NCI-H2227 (cell line): ENCODE measurements at regions not wholly inside any gene's neighbourhood (a gene's known extent, or its start where the extent isn't known, plus 50 kb on each side); places are given as distances from the start of the nearest gene placed in this dataset.
"Not testable (repeated sequence)": the region's sequence is repeated elsewhere in the genome, so short reads cannot be mapped to it uniquely, and the experiment has no call there.

Experiments used
- DNase-seq: peaks from one replicate; lab custom pipeline; 2025; ENCODE audit not compliant: unreplicated experiment; lab: John Stamatoyannopoulos, UW

GRCh38 chr11:16605894-16606783 is 132.3 kb upstream of the C11orf58 start:
- peak; percentile 92 for DNase-seq

DNA sequence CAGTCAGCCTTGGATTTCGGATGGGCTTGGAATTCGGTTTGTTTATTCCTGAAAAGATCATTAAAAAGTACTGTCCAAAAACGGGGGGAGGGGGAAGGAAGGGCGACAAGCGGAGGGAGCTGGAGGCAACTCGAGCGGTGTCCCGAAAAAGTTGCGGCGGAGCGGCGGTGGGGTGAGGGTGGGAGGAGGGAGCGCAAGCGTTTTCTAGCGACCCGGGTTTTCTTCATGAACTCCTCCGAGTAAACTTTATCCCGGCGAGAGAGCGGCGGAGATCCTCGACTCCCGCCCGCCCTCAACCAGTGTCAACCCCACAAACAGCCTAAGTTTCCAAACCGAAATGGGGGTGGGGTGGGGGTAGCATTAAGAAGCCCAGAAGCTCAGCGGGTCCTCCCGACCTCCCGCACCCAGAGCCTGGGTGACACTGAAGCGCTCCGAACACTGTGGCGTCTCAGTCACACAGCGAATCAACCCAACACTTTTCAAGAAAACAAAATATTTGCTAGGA is 133.0 kb upstream of the C11orf58 start:
- DNase-seq = no peak

DNA sequence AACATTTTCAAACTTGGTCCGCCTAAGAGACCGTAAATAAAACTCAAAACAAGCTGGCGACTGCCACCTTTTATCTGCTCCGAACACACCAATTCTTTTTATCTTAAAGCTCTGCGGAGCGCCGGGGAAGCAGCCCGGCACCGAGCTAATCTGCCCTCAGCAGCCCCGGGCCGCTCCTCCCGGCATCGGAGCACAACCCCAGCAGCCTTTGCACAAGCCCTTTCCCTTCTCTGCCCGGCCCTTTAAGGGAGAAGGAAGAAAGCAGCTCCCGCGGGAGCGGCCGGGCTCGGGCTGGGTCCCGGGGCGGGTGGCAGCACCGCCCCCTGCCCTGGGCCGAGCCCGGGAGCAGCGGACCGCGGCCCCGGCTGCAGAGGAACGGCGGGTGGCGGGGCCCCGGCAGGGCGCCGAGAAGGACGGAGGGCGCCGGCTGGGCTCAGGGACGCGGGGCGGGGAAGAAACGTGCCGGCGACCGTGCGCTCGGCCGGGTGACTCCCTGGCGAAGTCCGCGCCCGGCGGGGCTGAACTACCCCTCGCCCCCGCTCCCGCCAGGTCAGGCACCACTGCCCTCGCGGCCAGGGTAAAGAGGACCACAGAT is 133.6 kb upstream of the C11orf58 start:
- DNase-seq = peak; percentile 29

DNA sequence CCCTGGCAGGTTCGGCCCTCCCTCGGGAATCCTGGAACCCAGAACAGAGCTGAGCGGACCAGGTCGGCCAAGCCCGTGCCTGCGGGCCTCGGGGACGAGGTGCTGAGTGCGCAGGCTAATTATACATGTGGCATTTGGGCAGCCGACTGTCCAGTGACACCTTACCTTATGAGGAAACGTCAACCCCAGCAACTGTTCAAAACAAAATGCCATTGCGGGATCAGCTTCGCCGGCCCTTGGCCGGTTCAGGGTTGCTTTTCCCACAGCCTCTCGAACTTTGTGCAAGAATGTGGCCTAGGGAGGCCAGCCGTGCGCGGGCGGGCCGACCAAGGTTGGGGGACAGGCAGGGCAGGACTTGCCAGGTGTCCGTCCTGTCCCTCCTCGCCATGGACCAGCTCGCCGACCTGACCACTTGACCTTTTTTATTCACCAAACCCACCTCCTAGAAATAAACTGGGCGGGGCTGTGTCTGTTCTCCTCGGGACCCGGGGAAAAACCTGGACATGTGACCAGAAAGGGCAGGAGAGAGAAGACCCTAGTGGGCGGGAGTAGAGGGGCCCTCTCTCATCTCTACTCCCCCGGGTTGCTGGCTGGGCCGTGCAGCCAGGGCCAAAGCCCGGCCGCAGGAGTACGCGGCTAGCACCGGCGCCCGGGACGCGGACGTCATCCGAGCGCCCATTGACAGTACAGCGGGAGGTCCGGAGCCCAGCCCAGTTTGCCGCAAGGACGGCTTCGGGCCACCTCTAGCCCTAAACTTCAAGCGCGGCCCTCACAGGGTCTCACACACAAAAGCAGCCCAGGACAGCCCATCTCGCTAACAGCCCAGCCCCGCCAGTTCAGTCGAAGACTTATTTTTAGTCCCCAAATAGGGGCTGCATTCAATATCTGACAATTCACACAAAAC is 134.3 kb upstream of the C11orf58 start:
- DNase-seq = peak; percentile 42

DNA sequence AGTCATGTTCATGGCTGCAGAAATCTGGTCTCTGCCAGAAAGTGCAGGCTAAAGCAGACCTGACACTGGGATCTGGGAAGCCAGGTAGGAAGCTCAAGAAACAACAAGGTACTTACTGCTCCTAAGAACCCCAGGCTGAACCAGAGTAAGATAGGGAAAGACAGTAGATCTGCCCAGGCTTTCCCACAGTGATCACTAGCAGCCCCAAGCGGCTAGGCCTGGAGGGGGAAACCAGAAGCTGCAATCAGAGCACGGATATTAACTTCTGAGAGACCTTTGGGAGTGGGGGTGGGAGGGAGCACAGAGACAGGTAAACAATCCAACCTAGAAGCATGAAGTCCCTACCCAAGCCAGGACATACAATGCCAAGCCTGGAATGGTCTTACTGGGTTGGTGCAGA is 135.2 kb upstream of the C11orf58 start:
- DNase-seq = no peak

DNA sequence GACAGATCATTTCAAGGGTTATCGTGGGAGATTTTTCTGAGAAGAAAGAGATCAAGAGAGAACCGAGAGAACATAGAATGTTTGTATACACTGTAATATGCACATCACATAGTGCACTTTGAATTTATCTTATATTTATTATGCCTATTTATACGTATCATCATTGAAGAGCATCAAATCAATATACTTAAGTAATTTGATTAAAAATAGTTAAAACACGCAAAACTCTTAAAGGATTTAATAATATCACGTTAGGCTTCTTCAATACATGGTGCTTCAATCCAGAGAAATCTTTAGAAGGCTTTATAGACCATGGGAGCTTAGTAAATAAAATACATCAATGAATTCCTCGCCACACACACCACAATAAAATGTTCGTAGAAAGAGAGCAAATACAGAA is 139.5 kb upstream of the C11orf58 start:
- no peak for DNase-seq

DNA sequence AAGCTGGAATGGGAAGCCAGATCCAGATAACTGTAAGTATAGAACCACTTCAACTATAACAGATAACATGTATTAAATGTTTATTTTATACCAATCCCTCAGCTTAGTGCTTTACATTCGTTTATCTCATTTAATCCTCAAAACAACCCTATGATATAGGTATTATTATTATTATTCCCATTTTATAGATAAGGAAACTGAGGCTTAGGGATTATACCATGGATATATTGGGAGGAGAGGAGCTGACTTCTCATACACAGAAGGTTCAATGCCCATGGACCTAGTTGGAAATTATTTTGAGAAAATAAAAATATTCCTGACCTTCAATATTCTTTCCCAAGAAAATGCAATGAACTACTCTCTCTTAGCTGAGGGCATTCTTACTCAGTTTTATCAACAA is 140.4 kb upstream of the C11orf58 start:
- no peak for DNase-seq

- no peak for DNase-seq
Measured at GRCh38 chr11:16596231-16596630, 142.2 kb upstream of the C11orf58 start.

DNA sequence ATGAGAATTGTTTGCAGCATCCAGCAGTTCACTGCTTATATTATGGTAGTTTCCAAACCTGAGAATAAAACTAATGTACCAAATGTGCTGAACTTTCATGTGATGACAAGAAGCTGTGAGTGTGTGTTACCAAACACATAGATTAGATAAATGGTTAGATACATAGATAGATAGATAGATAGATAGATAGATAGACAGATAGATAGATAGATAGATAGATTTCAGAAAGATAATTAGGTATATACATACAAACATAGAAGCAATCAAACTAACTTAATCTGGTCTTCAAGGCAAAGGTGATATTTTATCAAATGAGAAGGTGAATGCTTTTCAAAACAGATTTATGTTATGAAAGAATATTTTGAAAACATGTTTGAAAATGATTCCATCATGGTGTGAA is 147.3 kb upstream of the C11orf58 start:
- DNase-seq = no peak

- no peak for DNase-seq
Measured at GRCh38 chr11:16587670-16588069, 150.8 kb upstream of the C11orf58 start.

DNA sequence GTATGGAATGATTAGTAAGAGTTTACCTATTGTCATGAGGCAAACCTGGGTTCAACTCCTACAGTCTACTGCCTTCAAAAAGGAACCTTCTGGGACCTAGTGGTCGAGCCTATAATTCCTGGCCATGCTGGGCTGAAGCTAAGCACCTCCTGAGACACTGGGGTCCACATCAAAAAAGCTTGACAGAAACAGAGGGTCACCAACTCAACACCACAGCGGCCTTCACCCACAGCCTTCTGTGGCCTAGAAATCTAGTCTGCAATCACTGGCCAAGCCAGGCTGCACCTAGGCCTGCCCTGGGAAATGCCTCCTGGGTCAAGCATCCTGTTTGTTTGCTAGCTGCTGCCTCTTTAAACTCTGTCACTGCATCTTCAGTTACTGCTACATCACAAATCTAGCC is 153.9 kb upstream of the C11orf58 start:
- no peak for DNase-seq

DNA sequence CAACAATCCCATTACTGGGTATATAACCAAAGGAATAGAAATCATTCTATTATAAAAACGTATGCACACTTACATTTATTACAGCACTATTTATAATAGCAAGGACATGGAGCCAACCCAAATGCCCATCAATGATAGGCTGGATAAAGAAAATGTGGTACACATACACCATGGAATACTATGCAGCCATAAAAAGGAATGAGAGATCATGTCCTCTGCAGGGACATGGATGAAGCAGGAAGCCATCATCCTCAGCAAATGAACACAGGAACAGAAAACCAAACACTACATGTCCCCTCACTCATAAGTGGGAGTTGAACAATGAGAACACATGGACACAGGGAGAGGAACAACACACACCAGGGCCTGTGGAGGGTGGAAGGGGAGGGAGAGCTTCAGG is 157.4 kb upstream of the C11orf58 start:
- not testable (repeated sequence) for DNase-seq

DNA sequence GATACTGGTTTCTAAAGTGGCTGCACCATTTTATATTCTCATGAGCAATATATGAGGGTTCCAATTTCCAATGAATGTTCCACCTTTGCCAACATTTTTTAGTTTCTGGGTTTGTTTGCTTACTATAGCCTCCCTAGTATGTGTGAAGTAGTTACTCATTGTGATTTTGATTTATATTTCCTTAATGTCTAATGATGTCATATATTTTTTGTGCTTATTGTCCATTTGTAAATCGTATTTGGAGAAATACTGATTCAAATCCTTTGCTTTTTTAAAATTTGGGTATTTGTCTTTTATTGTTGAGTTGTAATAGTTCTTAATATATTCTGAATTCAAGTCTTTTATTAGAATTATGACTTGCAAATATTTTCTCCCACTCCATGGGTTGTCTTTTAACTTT is 161.0 kb upstream of the C11orf58 start:
- DNase-seq = no peak

DNA sequence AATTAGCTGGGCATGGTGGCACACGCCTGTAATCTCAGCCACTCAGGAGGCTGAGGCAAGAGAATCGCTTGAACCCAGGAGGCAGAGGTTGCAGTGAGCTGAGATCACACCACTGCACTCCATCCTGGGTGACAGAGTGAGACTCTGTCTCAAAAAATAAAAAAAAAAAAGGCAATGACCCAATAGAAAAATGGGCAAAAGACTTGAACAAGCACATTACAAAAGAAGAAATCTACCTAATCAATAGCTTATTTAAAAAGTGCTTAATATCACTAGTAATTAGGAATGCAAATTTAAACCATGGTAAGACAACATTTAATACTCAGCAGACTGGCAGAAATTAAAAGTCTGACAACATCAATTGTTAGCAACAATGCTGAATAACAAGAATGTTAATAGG is 163.6 kb upstream of the C11orf58 start:
- not testable (repeated sequence) for DNase-seq

DNA sequence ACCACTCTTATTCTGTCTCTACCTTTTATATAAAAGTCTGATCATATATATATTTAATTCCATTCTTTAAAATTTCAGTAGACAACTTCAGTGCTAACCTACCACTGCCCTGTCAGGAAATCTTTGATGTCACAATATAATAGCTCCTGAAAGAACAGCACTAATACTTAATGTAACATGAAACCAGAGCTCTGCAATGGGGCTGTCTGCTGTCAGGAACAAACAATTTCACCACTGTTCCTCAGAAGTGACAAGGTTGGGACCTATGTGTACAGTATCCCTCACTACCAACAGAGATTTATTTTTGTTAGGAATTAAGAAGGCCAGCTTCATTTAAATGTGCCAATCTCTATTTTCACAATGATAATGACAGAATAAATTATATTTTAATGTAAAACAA is 165.5 kb upstream of the C11orf58 start:
- DNase-seq = no peak

GRCh38 chr11:16561150-16561549 is 177.3 kb upstream of the C11orf58 start:
- DNase-seq = no peak

DNA sequence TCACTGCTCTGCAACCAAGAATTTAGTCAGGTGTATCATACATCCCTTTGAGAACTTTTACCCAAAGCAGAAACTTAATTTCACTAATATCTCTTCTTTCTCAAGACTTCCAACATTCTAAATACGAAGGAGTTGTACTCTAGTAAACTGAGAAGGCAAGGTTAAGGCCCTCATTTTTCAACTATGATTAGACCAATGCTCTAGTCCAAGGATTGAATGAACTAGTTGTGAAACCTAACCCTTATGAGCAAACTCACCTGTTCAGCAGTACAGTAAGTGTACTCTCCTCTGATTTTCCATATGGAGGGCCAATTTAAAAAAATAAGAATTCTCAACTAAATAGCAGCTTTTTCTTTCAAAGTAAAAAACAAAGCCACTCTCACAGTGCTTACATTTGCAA is 180.0 kb upstream of the C11orf58 start:
- no peak for DNase-seq

- DNase-seq = no peak
Measured at GRCh38 chr11:16555956-16556355, 182.5 kb upstream of the C11orf58 start.

GRCh38 chr11:16554361-16554760 is 184.1 kb upstream of the C11orf58 start:
- no peak for DNase-seq

- no peak for DNase-seq
Measured at GRCh38 chr11:16547879-16548278, 190.6 kb upstream of the C11orf58 start.

GRCh38 chr11:16543642-16544041 is 187.3 kb upstream of the SOX6 start:
- DNase-seq = no peak
